NOMO-1 treated with dmso at 0.1 percent for 144 hours (cell line): ENCODE measurements at regions not wholly inside any gene's neighbourhood (a gene's known extent, or its start where the extent isn't known, plus 50 kb on each side); places are given as distances from the start of the nearest gene placed in this dataset.

Experiments used
- DNase-seq: peaks from one replicate; lab custom pipeline; 2025; ENCODE audit not compliant: unreplicated experiment; lab: John Stamatoyannopoulos, UW

- no peak for DNase-seq
Observed at GRCh38 chr12:110971936-110972335, 51.6 kb upstream of the MYL2 start.

- no peak for DNase-seq
Observed at GRCh38 chr12:110971189-110971920, 51.0 kb upstream of the MYL2 start.
